K562 (cell line): ENCODE measurements at regions not wholly inside any gene's neighbourhood (a gene's known extent, or its start where the extent isn't known, plus 50 kb on each side); places are given as distances from the start of the nearest gene placed in this dataset.

Experiments used
- ATAC-seq: fragments of 200-7000 bp; cut with Tn5 transposase; 3 replicates; pipeline ENCODE4 v1.9.1; 2020; ENCODE audit warnings: moderate library complexity
- BruUV-seq: library from RNA; stranded (reverse); fragments of 400-500 nt; replicated peaks from 2 replicates; lab custom pipeline; 2021; lab: Mats Ljungman, UMichigan
- CTCF ChIA-PET: fragments of 300-600 bp; formaldehyde crosslinking; extraction: SDS; loops from one replicate; lab custom pipeline; 2021; ENCODE audit warnings: low intra/inter-chr PET ratio; lab: Yijun Ruan, JAX
- POLR2A ChIA-PET: fragments of 300-600, 350-650 bp; sonication (Branson Sonifier 250); formaldehyde crosslinking; extraction: SDS; loops from one replicate; lab custom pipeline; 2021; ENCODE audit warnings: antibody characterized with exemption, inconsistent platforms; lab: Yijun Ruan, JAX
- DNase-seq, 4 experiments: peaks; one replicate each; pipeline versions ENCODE4 v3.0.0 to v3.0.0-alpha.2; 2011 to 2018; ENCODE audit warnings: low spot score in 3 of 4, mixed read lengths in 3 of 4; ENCODE audit errors: extremely low read depth in 1 of 4
- FAIRE-seq: peaks from 2 replicates; lab custom pipeline; 2011; peaks lifted over from hg19 to GRCh38; lab: Jason Lieb, UNC
- H2AFZ ChIP-seq: 2 replicates; pipeline ENCODE4 v1.6.0; 2011; ENCODE audit warnings: low read depth, low read length, control low read depth, inconsistent platforms
- H3K27ac ChIP-seq: fragments of 200-600 bp; 3 replicates; pipeline ENCODE4 v1.8.0; 2011; ENCODE audit warnings: low read depth, mild to moderate bottlenecking, control low read depth, inconsistent platforms, low read length, moderate library complexity, mixed read lengths; ENCODE audit errors: extremely low read depth
- H3K27me3 ChIP-seq, 2 experiments: fragments of 300-600 bp in 1 of 2; 2 replicates in 1 of 2; 3 replicates in 1 of 2; pipeline versions ENCODE4 v1.6.0 to v1.8.0; 2011; ENCODE audit warnings: inconsistent platforms in 2 of 2, low read length in 2 of 2, mild to moderate bottlenecking in 1 of 2, mixed read lengths in 1 of 2, moderate library complexity in 1 of 2; ENCODE audit not compliant: control insufficient read depth in 2 of 2, insufficient read depth in 2 of 2
- H3K36me3 ChIP-seq: fragments of 300-600 bp; 3 replicates; pipeline ENCODE4 v1.8.0; 2011; ENCODE audit warnings: mild to moderate bottlenecking, low read length, inconsistent platforms; ENCODE audit not compliant: control insufficient read depth, insufficient read depth
- H3K4me1 ChIP-seq, 2 experiments: fragments of 200-600 bp in 1 of 2; replicated peaks in 1 of 2; 2 replicates in 1 of 2; 3 replicates in 1 of 2; pipeline versions ENCODE4 v1.5.1 to v1.8.0; 2011; ENCODE audit warnings: inconsistent platforms in 2 of 2, low read length in 2 of 2, mild to moderate bottlenecking in 1 of 2, mixed read lengths in 1 of 2, moderate library complexity in 1 of 2; ENCODE audit not compliant: control insufficient read depth in 2 of 2, insufficient read depth in 2 of 2
- H3K4me2 ChIP-seq: 2 replicates; pipeline ENCODE4 v1.6.1; 2011; ENCODE audit warnings: low read length, control low read depth, inconsistent platforms, mixed read lengths; ENCODE audit not compliant: insufficient read depth
- H3K4me3 ChIP-seq: fragments of 200-600 bp; sonication (generic), shearing (Covaris generic); 2 replicates; pipeline ENCODE4 v1.5.1; 2016; ENCODE audit warnings: control low read depth, inconsistent platforms
- H3K79me2 ChIP-seq: fragments of 200-600 bp; 3 replicates; pipeline ENCODE4 v1.8.0; 2011; ENCODE audit warnings: low read length, inconsistent platforms; ENCODE audit not compliant: control insufficient read depth, insufficient read depth
- H3K9ac ChIP-seq, 2 experiments: 2 replicates each; pipeline versions ENCODE4 v1.6.0 to v1.6.1; 2011; ENCODE audit warnings: low read depth in 2 of 2, low read length in 2 of 2, control low read depth in 1 of 2, inconsistent platforms in 1 of 2, mild to moderate bottlenecking in 1 of 2, mixed read lengths in 1 of 2; ENCODE audit not compliant: insufficient read depth in 1 of 2
- H3K9me1 ChIP-seq: one replicate; pipeline ENCODE4 v1.6.0; 2011; ENCODE audit warnings: inconsistent platforms, mild to moderate bottlenecking, low read length, moderate library complexity; ENCODE audit not compliant: control insufficient read depth, insufficient read depth
- H3K9me3 ChIP-seq: replicated peaks from 2 replicates; pipeline ENCODE4 v1.5.1; 2011; ENCODE audit warnings: low read depth, low read length, inconsistent platforms; ENCODE audit not compliant: control insufficient read depth, insufficient read depth
- H4K20me1 ChIP-seq: replicated peaks from 2 replicates; pipeline ENCODE4 v1.6.1; 2011; ENCODE audit warnings: low read length, inconsistent platforms, mixed read lengths; ENCODE audit not compliant: control insufficient read depth, insufficient read depth
- CBFA2T2 ChIP-seq: fragments of 450-650 bp; conservative IDR thresholded peaks from 2 replicates; pipeline ENCODE4 v1.6.1; 2017; ENCODE audit warnings: mild to moderate bottlenecking
- CEBPG ChIP-seq, 3 experiments: fragments of 200-800 bp in 1 of 3; sonication (Bioruptor generic) in 1 of 3; sonication (generic) in 1 of 3; formaldehyde crosslinking in 1 of 3; IDR thresholded peaks in 2 of 3; conservative IDR thresholded peaks in 1 of 3; 2 replicates each; pipeline versions ENCODE4 v1.6.1 to v1.8.0; 2016 to 2022; ENCODE audit warnings: missing compliant biosample characterization in 2 of 3, missing genetic modification characterization in 2 of 3, mild to moderate bottlenecking in 1 of 3, missing genetic modification reagents in 1 of 3
- ETV5 ChIP-seq: sonication (generic); formaldehyde crosslinking; IDR thresholded peaks from 2 replicates; pipeline ENCODE4 v1.4.0; 2020; ENCODE audit warnings: low read depth, mild to moderate bottlenecking, missing genetic modification reagents
- FIP1L1 ChIP-seq: fragments of 200-400 bp; formaldehyde crosslinking; IDR thresholded peaks from 2 replicates; pipeline ENCODE4 v1.6.1; 2018; ENCODE audit warnings: mild to moderate bottlenecking, low read depth, low read length; ENCODE audit not compliant: poor library complexity, severe bottlenecking
- FOXO4 ChIP-seq: fragments of 450-650 bp; formaldehyde crosslinking; IDR thresholded peaks from 2 replicates; pipeline ENCODE4 v1.4.0; 2020; ENCODE audit warnings: mild to moderate bottlenecking, moderate library complexity
- KDM4B ChIP-seq, 2 experiments: fragments of 450-650 bp in 1 of 2; sonication (generic) in 1 of 2; IDR thresholded peaks; 2 replicates each; pipeline ENCODE4 v1.6.1; 2016 to 2017; ENCODE audit warnings: borderline replicate concordance in 2 of 2, antibody characterized with exemption in 1 of 2, low read depth in 1 of 2, mild to moderate bottlenecking in 1 of 2
- NONO ChIP-seq, 2 experiments: fragments of 200-400 bp in 1 of 2; fragments of 450-650 bp in 1 of 2; formaldehyde crosslinking in 1 of 2; IDR thresholded peaks; 2 replicates each; pipeline ENCODE4 v1.6.1; 2017; ENCODE audit warnings: low read depth in 2 of 2, mild to moderate bottlenecking in 2 of 2, moderate library complexity in 2 of 2, low read length in 1 of 2
- RBFOX2 ChIP-seq: fragments of 200-400 bp; formaldehyde crosslinking; IDR thresholded peaks from 2 replicates; pipeline ENCODE4 v1.6.1; 2017; ENCODE audit warnings: low read depth, mild to moderate bottlenecking, low read length, moderate library complexity
- SIN3B ChIP-seq: fragments of 450-650 bp; IDR thresholded peaks from 2 replicates; pipeline ENCODE4 v1.6.1; 2017; ENCODE audit warnings: low read depth, mild to moderate bottlenecking, moderate library complexity
- ZC3H8 ChIP-seq: fragments of 450-650 bp; IDR thresholded peaks from 2 replicates; pipeline ENCODE4 v1.6.1; 2017
- ZFP36 ChIP-seq: fragments of 150-350 bp; IDR thresholded peaks from 2 replicates; pipeline ENCODE4 v1.6.1; 2018; ENCODE audit warnings: low read length, low read depth; ENCODE audit not compliant: partially characterized antibody
- WGBS: fragments of 100-300 bp; shearing (Covaris generic); methylation state at CpG from one replicate; pipeline ENCODE4 v1.1.6; 2016; ENCODE audit warnings: low coverage, mixed read lengths; ENCODE audit not compliant: insufficient coverage; ENCODE audit errors: missing lambda C conversion rate; 5-methylcytosine and 5-hydroxymethylcytosine counted together
- in situ Hi-C: fragments of 300-500 bp; cut with MboI; formaldehyde crosslinking; loops from 4 replicates; pipeline ENCODE4 v1.15.0; 2018; ENCODE audit warnings: inconsistent platforms, mixed read lengths
- intact Hi-C: fragments of 100-400 bp; cut with micrococcal nuclease; formaldehyde crosslinking; loops from 2 replicates; pipeline ENCODE4 v1.14.2; 2022

DNA sequence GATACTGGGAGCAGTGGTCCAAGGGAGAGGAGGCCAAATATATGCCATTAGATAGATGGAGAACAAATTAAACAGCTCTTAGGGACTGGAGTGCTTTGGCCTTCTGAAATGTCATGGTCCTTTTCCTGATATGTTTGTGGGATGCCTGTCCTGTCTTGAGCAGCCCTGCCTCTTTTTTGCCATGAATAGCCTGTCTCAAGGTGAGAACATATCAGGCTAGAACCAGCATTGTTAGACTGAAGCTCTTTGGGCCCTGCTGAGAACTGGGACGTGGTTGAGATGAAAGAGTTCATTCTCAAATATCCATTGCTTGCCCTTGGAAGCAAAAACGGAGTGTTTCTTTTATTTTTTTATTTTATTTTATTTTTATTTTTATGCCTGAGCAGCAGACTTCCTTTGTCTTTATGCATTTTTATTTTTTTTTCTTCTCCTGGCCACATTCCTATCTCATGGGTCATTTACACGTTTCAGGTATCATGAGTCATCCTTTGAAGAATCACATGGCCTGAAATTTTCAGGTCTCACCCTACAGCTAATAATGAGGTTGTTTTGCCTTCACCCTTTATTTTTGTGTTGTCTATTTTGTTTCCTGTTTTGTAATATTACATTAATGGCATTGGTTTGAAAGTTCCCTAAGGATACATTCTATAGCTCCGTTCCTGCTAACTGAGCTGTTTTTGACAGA is 371.4 kb downstream of the PSAT1 start:
- H3K4me1 ChIP-seq: no peaks in the 10 kb centered on the region
- in situ Hi-C loops: no loop called here
- FAIRE-seq (no peak), ATAC-seq (no peak), DNase-seq (no peak)
- H3K9ac ChIP-seq: no peak overlapping the region
- no TSS peak for BruUV-seq
- H3K79me2 ChIP-seq: no peaks in the 10 kb centered on the region
- WGBS: 0% methylated on average over 4 of the region's 4 CpGs
- intact Hi-C loops: no loop called here
- no peaks in the 10 kb centered on the region for H3K9me3 ChIP-seq
- POLR2A ChIA-PET: no interaction called here
- H3K4me2 ChIP-seq: no peak overlapping the region
- H3K4me3 ChIP-seq: no peak overlapping the region
- H3K9me1 ChIP-seq: no peaks in the 10 kb centered on the region
- H3K27me3 ChIP-seq: no peaks in the 10 kb centered on the region
- CTCF ChIA-PET: no interaction called here
- H2AFZ ChIP-seq: no peak overlapping the region
- TF ChIP-seq ETV5 (no peak), CBFA2T2 (no peak), SIN3B (no peak), KDM4B (IDR thresholded peaks at IDR 0.05; ENCODE audit: borderline replicate concordance in 2 of 2, low read depth in 1 of 2) (no peak), CEBPG (CRISPR knock-in tag; IDR thresholded peaks at IDR 0.05) (no peak), CEBPG (tag; conservative IDR thresholded peaks at IDR 0.05 in 1 of 2, IDR thresholded peaks at IDR 0.05 in 1 of 2) (no peak), FIP1L1 (no peak), ZC3H8 (no peak), FOXO4 (no peak), RBFOX2 (no peak), ZFP36 (no peak), NONO (IDR thresholded peaks at IDR 0.05; ENCODE audit: low read depth in 2 of 2, low read length in 1 of 2) (no peak)
- no peak overlapping the region for H3K27ac ChIP-seq
- H3K36me3 ChIP-seq: no peaks in the 10 kb centered on the region
- no peaks in the 10 kb centered on the region for H4K20me1 ChIP-seq
